GM23338 (cell line): ENCODE measurements at regions not wholly inside any gene's neighbourhood (a gene's known extent, or its start where the extent isn't known, plus 50 kb on each side); places are given as distances from the start of the nearest gene placed in this dataset.

ENCODE experiments used
- ATAC-seq: fragments of 200-7000 bp; cut with Tn5 transposase; 3 replicates; pipeline ENCODE4 v1.9.1; 2020
- DNase-seq: peaks from one replicate; pipeline ENCODE4 v3.0.0-alpha.2; 2015; ENCODE audit warnings: low spot score
- H2AFZ ChIP-seq: fragments of 200-600 bp; sonication (generic); 2 replicates; pipeline ENCODE4 v1.8.0; 2016; ENCODE audit warnings: antibody characterized with exemption, mild to moderate bottlenecking, moderate library complexity
- H3F3A ChIP-seq: fragments of 200-600 bp; sonication (generic); replicated peaks from 2 replicates; pipeline ENCODE4 v1.8.0; 2017; ENCODE audit warnings: antibody characterized with exemption, mixed run types, low read depth
- H3K27ac ChIP-seq: fragments of 200-600 bp; sonication (generic); 2 replicates; pipeline ENCODE4 v1.6.1; 2016; ENCODE audit warnings: low read depth
- H3K27me3 ChIP-seq: fragments of 200-600 bp; sonication (generic); 2 replicates; pipeline ENCODE4 v1.8.0; 2016; ENCODE audit warnings: mild to moderate bottlenecking, mixed run types, moderate library complexity; ENCODE audit not compliant: insufficient read depth
- H3K36me3 ChIP-seq: fragments of 200-600 bp; sonication (generic); 2 replicates; pipeline ENCODE4 v1.8.0; 2016; ENCODE audit warnings: mild to moderate bottlenecking; ENCODE audit not compliant: insufficient read depth
- H3K4me1 ChIP-seq: fragments of 200-600 bp; sonication (generic); 2 replicates; pipeline ENCODE4 v1.8.0; 2016; ENCODE audit warnings: mild to moderate bottlenecking, moderate library complexity; ENCODE audit not compliant: insufficient read depth
- H3K4me2 ChIP-seq: fragments of 200-600 bp; sonication (generic); 2 replicates; pipeline ENCODE4 v1.7.1; 2017; ENCODE audit warnings: mixed run types
- H3K4me3 ChIP-seq: fragments of 200-600 bp; sonication (generic); 2 replicates; pipeline ENCODE4 v1.6.1; 2016; ENCODE audit warnings: mixed run types
- H3K79me2 ChIP-seq: fragments of 200-600 bp; sonication (generic); replicated peaks from 2 replicates; pipeline ENCODE4 v1.8.0; 2017; ENCODE audit warnings: mild to moderate bottlenecking; ENCODE audit not compliant: insufficient read depth
- H3K9me2 ChIP-seq: fragments of 200-600 bp; sonication (generic); 2 replicates; pipeline ENCODE4 v1.8.0; 2017; ENCODE audit not compliant: insufficient read depth
- H4K20me1 ChIP-seq: fragments of 200-600 bp; sonication (generic); replicated peaks from 2 replicates; pipeline ENCODE4 v1.8.0; 2017; ENCODE audit warnings: mild to moderate bottlenecking; ENCODE audit not compliant: insufficient read depth
- H3K27ac Mint-ChIP-seq: 2 replicates; pipeline ENCODE4 v1.8.0; 2020; ENCODE audit warnings: inconsistent platforms, mild to moderate bottlenecking, moderate library complexity, mixed read lengths
- H3K27me3 Mint-ChIP-seq: 3 replicates; pipeline ENCODE4 v1.8.0; 2022; ENCODE audit warnings: low read depth, mild to moderate bottlenecking, moderate library complexity, mixed read lengths, inconsistent platforms; ENCODE audit not compliant: insufficient read depth, poor library complexity
- H3K36me3 Mint-ChIP-seq: 3 replicates; pipeline ENCODE4 v1.8.0; 2021; ENCODE audit warnings: low read depth, mild to moderate bottlenecking, inconsistent platforms, moderate library complexity, mixed read lengths
- H3K4me1 Mint-ChIP-seq: 3 replicates; pipeline ENCODE4 v1.8.0; 2020; ENCODE audit warnings: mild to moderate bottlenecking, inconsistent platforms, mixed read lengths
- H3K4me3 Mint-ChIP-seq: 3 replicates; pipeline ENCODE4 v1.8.0; 2021; ENCODE audit warnings: moderate library complexity, mild to moderate bottlenecking, inconsistent platforms, mixed read lengths
- H3K9me3 Mint-ChIP-seq: 3 replicates; pipeline ENCODE4 v1.8.0; 2020; ENCODE audit warnings: moderate library complexity, mild to moderate bottlenecking, inconsistent platforms, mixed read lengths
- CREB1 ChIP-seq: fragments of 250-450 bp; sonication (Bioruptor Pico); IDR thresholded peaks from 2 replicates; pipeline ENCODE4 v1.5.0; 2020; ENCODE audit warnings: low read depth, mild to moderate bottlenecking, moderate library complexity
- CTCF ChIP-seq, 2 experiments: fragments of 200-600 bp in 1 of 2; sonication (generic) in 1 of 2; conservative IDR thresholded peaks; 2 replicates each; pipeline versions ENCODE4 v1.5.1 to v1.6.1; 2016 to 2017; ENCODE audit warnings: antibody characterized with exemption in 2 of 2, low read depth in 2 of 2, mild to moderate bottlenecking in 2 of 2, moderate library complexity in 1 of 2
- ETS1 ChIP-seq: IDR thresholded peaks from 2 replicates; pipeline ENCODE4 v1.6.1; 2016; ENCODE audit warnings: antibody characterized with exemption
- EZH2 ChIP-seq: fragments of 200-600 bp; sonication (generic); IDR thresholded peaks from one replicate; pipeline ENCODE4 v1.8.0; 2017; ENCODE audit warnings: antibody characterized with exemption, mild to moderate bottlenecking, low read depth; ENCODE audit not compliant: unreplicated experiment
- EZH2phosphoT487 ChIP-seq: fragments of 200-600 bp; sonication (generic); IDR thresholded peaks from one replicate; pipeline ENCODE4 v1.8.1; 2018; ENCODE audit warnings: antibody characterized with exemption; ENCODE audit not compliant: unreplicated experiment
- JUNB ChIP-seq: IDR thresholded peaks from one replicate; pipeline ENCODE4 v1.6.1; 2016; ENCODE audit warnings: antibody characterized with exemption; ENCODE audit not compliant: unreplicated experiment
- NANOG ChIP-seq: IDR thresholded peaks from 2 replicates; pipeline ENCODE4 v1.6.1; 2016; ENCODE audit warnings: antibody characterized with exemption, borderline replicate concordance
- POLR2AphosphoS5 ChIP-seq: IDR thresholded peaks from 2 replicates; pipeline ENCODE4 v1.6.1; 2016; ENCODE audit warnings: antibody characterized with exemption, low read depth
- STAT1 ChIP-seq: IDR thresholded peaks from one replicate; pipeline ENCODE4 v1.6.1; 2016; ENCODE audit warnings: antibody characterized with exemption; ENCODE audit not compliant: unreplicated experiment
- ZNF114 ChIP-seq: fragments of 250-450 bp; sonication (Bioruptor Pico); IDR thresholded peaks from 2 replicates; pipeline ENCODE4 v1.5.0; 2020; ENCODE audit warnings: mild to moderate bottlenecking, moderate library complexity
- ZNF331 ChIP-seq: fragments of 250-450 bp; sonication (Bioruptor Pico); IDR thresholded peaks from 2 replicates; pipeline ENCODE4 v1.5.0; 2020; ENCODE audit warnings: low read depth, mild to moderate bottlenecking, moderate library complexity
- ZNF462 ChIP-seq: fragments of 250-450 bp; sonication (Bioruptor Pico); IDR thresholded peaks from 2 replicates; pipeline ENCODE4 v1.5.0; 2020; ENCODE audit warnings: mild to moderate bottlenecking, moderate library complexity
- TF ChIP-seq, protein P1 (sequence below): IDR thresholded peaks from one replicate; pipeline ENCODE4 v1.6.1; 2018; ENCODE audit warnings: antibody characterized with exemption; ENCODE audit not compliant: unreplicated experiment

GRCh38 chr15:36106640-36107335 lies 472.6 kb upstream of the CDIN1 start:
- Histone ChIP-seq H3K79me2 (no peaks in the 10 kb centered on the region), H3F3A (no peaks in the 10 kb centered on the region), H3K27ac (no peak overlapping the region), H3K27me3 (no peaks in the 10 kb centered on the region), H3K4me2 (no peak overlapping the region), H2AFZ (peak overlapping the region; percentile 11; the same call in 1 of the 2 replicates), H3K9me2 (peaks cover 5% of the 10 kb centered on the region; the same call in 1 of the 2 replicates), H3K36me3 (no peaks in the 10 kb centered on the region), H3K4me1 (no peaks in the 10 kb centered on the region), H4K20me1 (no peaks in the 10 kb centered on the region), H3K4me3 (no peak overlapping the region)
- H3K27ac Mint-ChIP-seq, result no peak overlapping the region
- H3K4me1 Mint-ChIP-seq, result peaks cover 9% of the 10 kb centered on the region; the same call in 2 of the 3 replicates
- H3K36me3 Mint-ChIP-seq, result no peaks in the 10 kb centered on the region
- DNase-seq (peak; percentile 6), ATAC-seq (peak; percentile 61)
- H3K9me3 Mint-ChIP-seq, result no peaks in the 10 kb centered on the region
- H3K27me3 Mint-ChIP-seq, result no peaks in the 10 kb centered on the region
- no peak for TF ChIP-seq STAT1
- TF ChIP-seq ZNF331, result no peak
- TF ChIP-seq CREB1 (CRISPR knock-in tag), result no peak
- TF ChIP-seq CTCF (conservative IDR thresholded peaks at IDR 0.05; ENCODE audit: low read depth in 2 of 2), result no peak
- TF ChIP-seq ETS1, result no peak
- TF ChIP-seq EZH2phosphoT487, result no peak
- no peak for TF ChIP-seq NANOG
- TF ChIP-seq, protein P1, sequence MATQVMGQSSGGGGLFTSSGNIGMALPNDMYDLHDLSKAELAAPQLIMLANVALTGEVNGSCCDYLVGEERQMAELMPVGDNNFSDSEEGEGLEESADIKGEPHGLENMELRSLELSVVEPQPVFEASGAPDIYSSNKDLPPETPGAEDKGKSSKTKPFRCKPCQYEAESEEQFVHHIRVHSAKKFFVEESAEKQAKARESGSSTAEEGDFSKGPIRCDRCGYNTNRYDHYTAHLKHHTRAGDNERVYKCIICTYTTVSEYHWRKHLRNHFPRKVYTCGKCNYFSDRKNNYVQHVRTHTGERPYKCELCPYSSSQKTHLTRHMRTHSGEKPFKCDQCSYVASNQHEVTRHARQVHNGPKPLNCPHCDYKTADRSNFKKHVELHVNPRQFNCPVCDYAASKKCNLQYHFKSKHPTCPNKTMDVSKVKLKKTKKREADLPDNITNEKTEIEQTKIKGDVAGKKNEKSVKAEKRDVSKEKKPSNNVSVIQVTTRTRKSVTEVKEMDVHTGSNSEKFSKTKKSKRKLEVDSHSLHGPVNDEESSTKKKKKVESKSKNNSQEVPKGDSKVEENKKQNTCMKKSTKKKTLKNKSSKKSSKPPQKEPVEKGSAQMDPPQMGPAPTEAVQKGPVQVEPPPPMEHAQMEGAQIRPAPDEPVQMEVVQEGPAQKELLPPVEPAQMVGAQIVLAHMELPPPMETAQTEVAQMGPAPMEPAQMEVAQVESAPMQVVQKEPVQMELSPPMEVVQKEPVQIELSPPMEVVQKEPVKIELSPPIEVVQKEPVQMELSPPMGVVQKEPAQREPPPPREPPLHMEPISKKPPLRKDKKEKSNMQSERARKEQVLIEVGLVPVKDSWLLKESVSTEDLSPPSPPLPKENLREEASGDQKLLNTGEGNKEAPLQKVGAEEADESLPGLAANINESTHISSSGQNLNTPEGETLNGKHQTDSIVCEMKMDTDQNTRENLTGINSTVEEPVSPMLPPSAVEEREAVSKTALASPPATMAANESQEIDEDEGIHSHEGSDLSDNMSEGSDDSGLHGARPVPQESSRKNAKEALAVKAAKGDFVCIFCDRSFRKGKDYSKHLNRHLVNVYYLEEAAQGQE, result no peak
- TF ChIP-seq ZNF114, result no peak
- TF ChIP-seq POLR2AphosphoS5, result no peak
- no peak for TF ChIP-seq JUNB
- TF ChIP-seq EZH2, result no peak
- no peak for TF ChIP-seq ZNF462 (CRISPR knock-in tag)
- no peak overlapping the region for H3K4me3 Mint-ChIP-seq
